Gastroesophageal sphincter (tissue), 3 donors: ENCODE measurements at regions not wholly inside any gene's neighbourhood (a gene's known extent, or its start where the extent isn't known, plus 50 kb on each side); places are given as distances from the start of the nearest gene placed in this dataset.
"Not testable (repeated sequence)": the region's sequence is repeated elsewhere in the genome, so short reads cannot be mapped to it uniquely, and the experiment has no call there.

Experiments
- CTCF ChIP-seq, 4 experiments: fragments of 200-600 bp in 2 of 4; fragments of 450-650 bp in 2 of 4; sonication (generic) in 1 of 4; IDR thresholded peaks; one replicate each; pipeline ENCODE4 v1.5.1; 2017 to 2019; ENCODE audit warnings: antibody characterized with exemption in 4 of 4, mild to moderate bottlenecking in 2 of 4, moderate library complexity in 2 of 4
- POLR2AphosphoS5 ChIP-seq: sonication (generic); formaldehyde crosslinking; IDR thresholded peaks from one replicate; pipeline ENCODE4 v1.6.1; 2017; ENCODE audit warnings: antibody characterized with exemption

- TF ChIP-seq CTCF (IDR thresholded peaks at IDR 0.05); POLR2AphosphoS5: not testable (repeated sequence)
Measured at GRCh38 chr12:127140864-127141484, 1126.0 kb upstream of the TMEM132C start.
